Neural cell (in vitro differentiated cells): ENCODE measurements at regions not wholly inside any gene's neighbourhood (a gene's known extent, or its start where the extent isn't known, plus 50 kb on each side); places are given as distances from the start of the nearest gene placed in this dataset.
A peak's percentile ranks its signal among the peaks of the same experiment; 100 is the strongest.

Experiments used
- H2AFZ ChIP-seq: fragments of 200-600, 300-800 bp; sonication (generic), shearing (Covaris generic); 2 replicates; pipeline ENCODE4 v1.6.0; 2014; ENCODE audit warnings: low read depth, mild to moderate bottlenecking, antibody characterized with exemption, low read length, moderate library complexity
- H3F3A ChIP-seq: fragments of 200-600 bp; shearing (Covaris generic); 2 replicates; pipeline ENCODE4 v1.6.1; 2016; ENCODE audit warnings: mild to moderate bottlenecking, moderate library complexity, mixed read lengths, antibody characterized with exemption, low read length; ENCODE audit not compliant: insufficient read depth, poor library complexity, severe bottlenecking
- H3K27ac ChIP-seq: fragments of 200-600, 300-800 bp; sonication (generic), shearing (Covaris generic); 2 replicates; pipeline ENCODE4 v1.5.1; 2014; ENCODE audit warnings: mild to moderate bottlenecking, low read length, moderate library complexity
- H3K27me3 ChIP-seq: fragments of 300-800, 200-600 bp; sonication (generic), shearing (Covaris generic); 2 replicates; pipeline ENCODE4 v1.6.0; 2014; ENCODE audit warnings: mild to moderate bottlenecking, low read depth, low read length, moderate library complexity; ENCODE audit not compliant: insufficient read depth
- H3K36me3 ChIP-seq: fragments of 300-800, 200-600 bp; sonication (generic), shearing (Covaris generic); 2 replicates; pipeline ENCODE4 v1.5.1; 2014; ENCODE audit warnings: mild to moderate bottlenecking, antibody characterized with exemption, low read length, moderate library complexity; ENCODE audit not compliant: insufficient read depth
- H3K4me2 ChIP-seq: fragments of 300-800, 200-600 bp; sonication (generic), shearing (Covaris generic); 2 replicates; pipeline ENCODE4 v1.6.0; 2014; ENCODE audit warnings: mild to moderate bottlenecking, low read length
- H3K4me3 ChIP-seq: fragments of 300-800, 200-600 bp; sonication (generic), shearing (Covaris generic); 2 replicates; pipeline ENCODE4 v1.5.1; 2014; ENCODE audit warnings: mild to moderate bottlenecking, low read length, moderate library complexity
- H3K79me2 ChIP-seq: fragments of 200-600 bp; shearing (Covaris generic); replicated peaks from 2 replicates; pipeline ENCODE4 v1.6.0; 2014; ENCODE audit warnings: mild to moderate bottlenecking, low read length, moderate library complexity; ENCODE audit not compliant: insufficient read depth
- H3K9ac ChIP-seq: fragments of 300-800, 200-600 bp; sonication (generic), shearing (Covaris generic); 2 replicates; pipeline ENCODE4 v1.6.1; 2016; ENCODE audit warnings: mild to moderate bottlenecking, low read length, mixed read lengths
- H3K9me2 ChIP-seq: fragments of 200-600 bp; shearing (Covaris generic); 2 replicates; pipeline ENCODE4 v1.6.1; 2016; ENCODE audit warnings: mild to moderate bottlenecking, low read length, mixed read lengths; ENCODE audit not compliant: insufficient read depth
- H3K9me3 ChIP-seq: fragments of 200-600, 300-800 bp; sonication (generic), shearing (Covaris generic); 2 replicates; pipeline ENCODE4 v1.6.1; 2016; ENCODE audit warnings: mild to moderate bottlenecking, mixed run types, low read length, moderate library complexity, mixed read lengths
- H4K20me1 ChIP-seq: fragments of 200-600 bp; shearing (Covaris generic); 2 replicates; pipeline ENCODE4 v1.6.1; 2016; ENCODE audit warnings: mild to moderate bottlenecking, mixed run types; ENCODE audit not compliant: insufficient read depth
- CTCF ChIP-seq: fragments of 450-650 bp; IDR thresholded peaks from 2 replicates; pipeline ENCODE4 v1.5.1; 2014; ENCODE audit warnings: antibody characterized with exemption, mild to moderate bottlenecking, moderate library complexity; ENCODE audit not compliant: poor library complexity, severe bottlenecking
- EP300 ChIP-seq: fragments of 450-650 bp; conservative IDR thresholded peaks from 2 replicates; pipeline ENCODE4 v1.6.1; 2014; ENCODE audit warnings: antibody characterized with exemption, mild to moderate bottlenecking, moderate library complexity; ENCODE audit not compliant: poor library complexity, severe bottlenecking
- EZH2 ChIP-seq: fragments of 200-600, 300-800 bp; shearing (Covaris generic), sonication (generic); IDR thresholded peaks from 2 replicates; pipeline ENCODE4 v1.6.1; 2014; ENCODE audit warnings: antibody characterized with exemption, low read length, borderline replicate concordance, mild to moderate bottlenecking; ENCODE audit not compliant: insufficient read depth, poor library complexity, severe bottlenecking
- MXI1 ChIP-seq: fragments of 450-650 bp; conservative IDR thresholded peaks from 2 replicates; pipeline ENCODE4 v1.6.1; 2014; ENCODE audit warnings: antibody characterized with exemption, mild to moderate bottlenecking; ENCODE audit not compliant: poor library complexity, severe bottlenecking
- POLR2AphosphoS5 ChIP-seq: IDR thresholded peaks from 2 replicates; pipeline ENCODE4 v1.6.1; 2012
- RAD21 ChIP-seq: fragments of 450-650 bp; conservative IDR thresholded peaks from 2 replicates; pipeline ENCODE4 v1.6.1; 2014; ENCODE audit warnings: antibody characterized with exemption, mild to moderate bottlenecking, moderate library complexity
- REST ChIP-seq: IDR thresholded peaks from 2 replicates; pipeline ENCODE4 v1.6.1; 2012; ENCODE audit warnings: borderline replicate concordance
- SMC3 ChIP-seq: fragments of 450-650 bp; conservative IDR thresholded peaks from 2 replicates; pipeline ENCODE4 v1.6.1; 2014; ENCODE audit warnings: antibody characterized with exemption, mild to moderate bottlenecking, moderate library complexity; ENCODE audit not compliant: poor library complexity
- TAF1 ChIP-seq: IDR thresholded peaks from 2 replicates; pipeline ENCODE4 v1.6.1; 2012; ENCODE audit warnings: low read depth

GRCh38 chr6:56851074-56851473 lies 103.8 kb upstream of the BEND6 start:
- H3K79me2 ChIP-seq, result peaks cover 13% of the 10 kb centered on the region
- TF ChIP-seq TAF1 (no peak), SMC3 (no peak), POLR2AphosphoS5 (no peak), MXI1 (no peak), RAD21 (no peak), CTCF (no peak), REST (no peak), EZH2 (no peak), EP300 (no peak)
- H3K4me3 ChIP-seq, result peak overlapping the region; percentile 73
- H3K27me3 ChIP-seq, result no peaks in the 10 kb centered on the region
- no peak overlapping the region for H3K27ac ChIP-seq
- H2AFZ ChIP-seq, result peak overlapping the region; percentile 74
- H3F3A ChIP-seq, result no peaks in the 10 kb centered on the region
- peak overlapping the region; percentile 85 for H3K4me2 ChIP-seq
- no peaks in the 10 kb centered on the region for H3K9me2 ChIP-seq
- H4K20me1 ChIP-seq, result no peaks in the 10 kb centered on the region
- H3K9me3 ChIP-seq, result no peaks in the 10 kb centered on the region
- no peaks in the 10 kb centered on the region for H3K36me3 ChIP-seq
- H3K9ac ChIP-seq, result peak overlapping the region; percentile 67

- no peaks in the 10 kb centered on the region for H3K27me3 ChIP-seq
- H3K9me2 ChIP-seq, result no peaks in the 10 kb centered on the region
- no peak overlapping the region for H3K27ac ChIP-seq
- peaks cover 13% of the 10 kb centered on the region for H3K79me2 ChIP-seq
- H4K20me1 ChIP-seq, result no peaks in the 10 kb centered on the region
- H3K9me3 ChIP-seq, result no peaks in the 10 kb centered on the region
- TF ChIP-seq REST, result no peak
- no peak for TF ChIP-seq EZH2
- no peak for TF ChIP-seq SMC3
- TF ChIP-seq MXI1, result no peak
- no peak for TF ChIP-seq EP300
- TF ChIP-seq RAD21, result no peak
- TF ChIP-seq CTCF, result no peak
- no peak for TF ChIP-seq TAF1
- no peak for TF ChIP-seq POLR2AphosphoS5
- H3K36me3 ChIP-seq, result no peaks in the 10 kb centered on the region
- peak overlapping the region; percentile 73 for H3K4me3 ChIP-seq
- H3F3A ChIP-seq, result no peaks in the 10 kb centered on the region
- H3K4me2 ChIP-seq, result peak overlapping the region; percentile 85
- H3K9ac ChIP-seq, result peak overlapping the region; percentile 67
- no peak overlapping the region for H2AFZ ChIP-seq
Measured at GRCh38 chr6:56850626-56851025, 104.3 kb upstream of the BEND6 start.
